ENCODE measurements at regions not wholly inside any gene's neighbourhood (a gene's known extent, or its start where the extent isn't known, plus 50 kb on each side); places are given as distances from the start of the nearest gene placed in this dataset.
"Not testable (repeated sequence)": the region's sequence is repeated elsewhere in the genome, so short reads cannot be mapped to it uniquely, and the experiment has no call there.

DNA sequence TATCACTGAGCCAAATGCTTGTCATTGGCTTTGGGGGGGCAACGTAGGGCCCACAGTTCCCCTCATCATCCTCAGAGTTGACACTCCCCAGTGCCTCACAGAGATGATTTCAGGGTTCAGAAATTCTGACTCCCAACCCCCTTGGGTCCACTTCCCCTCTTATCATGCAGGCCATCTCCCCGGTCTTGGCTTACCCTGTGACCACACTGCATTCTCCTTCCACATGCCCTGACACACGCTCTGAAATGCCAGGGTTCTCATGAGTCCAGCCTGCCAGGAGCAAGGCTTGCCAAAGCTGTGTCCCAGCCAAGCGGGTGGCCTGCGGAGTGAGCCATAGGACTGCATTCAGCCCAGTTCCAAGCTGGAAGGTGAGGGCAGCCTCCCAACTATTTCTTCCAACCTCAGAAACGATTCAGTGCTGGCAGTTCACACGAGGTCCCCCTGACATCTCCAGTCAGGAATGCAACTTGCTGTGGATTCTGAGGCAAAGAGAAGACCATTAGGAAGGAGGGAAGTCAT, 101.2 kb downstream of the SMIM20 start:
- ChIA-PET CTCF (no interaction called here), POLR2A (no interaction called here)
- no peak overlapping the region for H3K27ac Mint-ChIP-seq
- ATAC-seq (replicated peaks in 1 of 4): no peak
- 52% methylated on average over 4 of the region's 7 CpGs for WGBS (ENCODE audit: insufficient coverage)
- no peaks in the 10 kb centered on the region for H3K9me3 ChIP-seq
- peaks cover 29 to 39% of the 10 kb centered on the region in 2 donors for H3K27me3 Mint-ChIP-seq
- no peak for DNase-seq
- no peak overlapping the region for H3K4me3 Mint-ChIP-seq
- no peaks in the 10 kb centered on the region for H3K36me3 Mint-ChIP-seq
- H3K27ac ChIP-seq (ENCODE audit: low read length): no peak overlapping the region
- no peaks in the 10 kb centered on the region for H3K36me3 ChIP-seq (ENCODE audit: control insufficient read depth in 2 of 2, extremely low read depth in 1 of 2, insufficient read depth in 1 of 2, low read length in 1 of 2)
- no peaks in the 10 kb centered on the region for H3K9me3 Mint-ChIP-seq
- no peak overlapping the region for H3K4me3 ChIP-seq (ENCODE audit: control insufficient read depth in 1 of 2, extremely low read depth in 1 of 2, low read length in 1 of 2)
- H3K4me1 Mint-ChIP-seq: peaks cover 0 to 4% (median 2%) of the 10 kb centered on the region in 3 donors
- no peaks in the 10 kb centered on the region for H3K4me1 ChIP-seq (ENCODE audit: control insufficient read depth in 1 of 2, extremely low read depth in 1 of 2, insufficient read depth in 2 of 2, low read length in 2 of 2)
- H3K27me3 ChIP-seq (replicated peaks in 1 of 2; ENCODE audit: control insufficient read depth in 2 of 2, extremely low read depth in 1 of 2, insufficient read depth in 2 of 2, low read length in 1 of 2): peaks cover 0 to 17% of the 10 kb centered on the region in 2 experiments

GRCh38 chr4:26015906-26016305, 101.9 kb downstream of the SMIM20 start:
- no peak overlapping the region for H3K4me3 Mint-ChIP-seq
- Histone ChIP-seq H3K4me1 (ENCODE audit: control insufficient read depth in 1 of 2, extremely low read depth in 1 of 2, insufficient read depth in 2 of 2, low read length in 2 of 2) (no peaks in the 10 kb centered on the region), H3K27me3 (replicated peaks in 1 of 2; ENCODE audit: control insufficient read depth in 2 of 2, extremely low read depth in 1 of 2, insufficient read depth in 2 of 2, low read length in 1 of 2) (peaks cover 0 to 20% of the 10 kb centered on the region in 2 experiments), H3K36me3 (ENCODE audit: control insufficient read depth in 2 of 2, extremely low read depth in 1 of 2, insufficient read depth in 1 of 2, low read length in 1 of 2) (no peaks in the 10 kb centered on the region), H3K4me3 (ENCODE audit: control insufficient read depth in 1 of 2, extremely low read depth in 1 of 2, low read length in 1 of 2) (no peak overlapping the region), H3K9me3 (no peaks in the 10 kb centered on the region), H3K27ac (ENCODE audit: low read length) (no peak overlapping the region)
- H3K27ac Mint-ChIP-seq: no peak overlapping the region
- ATAC-seq (replicated peaks in 1 of 4) (no peak), DNase-seq (no peak)
- H3K9me3 Mint-ChIP-seq: no peaks in the 10 kb centered on the region
- CTCF ChIA-PET: no interaction called here
- peaks cover 0 to 5% (median 3%) of the 10 kb centered on the region in 3 donors for H3K4me1 Mint-ChIP-seq
- POLR2A ChIA-PET: no interaction called here
- 100% methylated on average over 1 of the region's 2 CpGs for WGBS (ENCODE audit: insufficient coverage)
- no peaks in the 10 kb centered on the region for H3K36me3 Mint-ChIP-seq
- peaks cover 29 to 39% of the 10 kb centered on the region in 2 donors for H3K27me3 Mint-ChIP-seq

- H3K27ac Mint-ChIP-seq: no peak overlapping the region
- ChIA-PET CTCF (interaction anchor here in 1 of 2 donors (0.6 kb wide), 1 partner anchor 390 kb away, joined by 3 read pairs; no protein-coding TSS in a partner anchor), POLR2A (no interaction called here)
- Histone ChIP-seq H3K27me3 (replicated peaks in 1 of 2; ENCODE audit: control insufficient read depth in 2 of 2, extremely low read depth in 1 of 2, insufficient read depth in 2 of 2, low read length in 1 of 2) (peaks cover 0 to 16% of the 10 kb centered on the region in 2 experiments), H3K4me3 (ENCODE audit: control insufficient read depth in 1 of 2, extremely low read depth in 1 of 2, low read length in 1 of 2) (no peak overlapping the region), H3K27ac (ENCODE audit: low read length) (no peak overlapping the region), H3K9me3 (no peaks in the 10 kb centered on the region), H3K36me3 (ENCODE audit: control insufficient read depth in 2 of 2, extremely low read depth in 1 of 2, insufficient read depth in 1 of 2, low read length in 1 of 2) (no peaks in the 10 kb centered on the region), H3K4me1 (ENCODE audit: control insufficient read depth in 1 of 2, extremely low read depth in 1 of 2, insufficient read depth in 2 of 2, low read length in 2 of 2) (no peaks in the 10 kb centered on the region)
- no peak for ATAC-seq (replicated peaks in 1 of 4)
- H3K4me1 Mint-ChIP-seq: peaks cover 0 to 5% (median 3%) of the 10 kb centered on the region in 3 donors
- H3K36me3 Mint-ChIP-seq: no peaks in the 10 kb centered on the region
- H3K27me3 Mint-ChIP-seq: peaks cover 24 to 47% of the 10 kb centered on the region in 2 donors
- H3K9me3 Mint-ChIP-seq: no peaks in the 10 kb centered on the region
- no peak for DNase-seq
- WGBS (ENCODE audit: insufficient coverage): 100% methylated on average over 1 of the region's 4 CpGs
- no peak overlapping the region for H3K4me3 Mint-ChIP-seq
These were observed 103.5 kb downstream of the SMIM20 start for GRCh38 chr4:26017531-26017930.

DNA sequence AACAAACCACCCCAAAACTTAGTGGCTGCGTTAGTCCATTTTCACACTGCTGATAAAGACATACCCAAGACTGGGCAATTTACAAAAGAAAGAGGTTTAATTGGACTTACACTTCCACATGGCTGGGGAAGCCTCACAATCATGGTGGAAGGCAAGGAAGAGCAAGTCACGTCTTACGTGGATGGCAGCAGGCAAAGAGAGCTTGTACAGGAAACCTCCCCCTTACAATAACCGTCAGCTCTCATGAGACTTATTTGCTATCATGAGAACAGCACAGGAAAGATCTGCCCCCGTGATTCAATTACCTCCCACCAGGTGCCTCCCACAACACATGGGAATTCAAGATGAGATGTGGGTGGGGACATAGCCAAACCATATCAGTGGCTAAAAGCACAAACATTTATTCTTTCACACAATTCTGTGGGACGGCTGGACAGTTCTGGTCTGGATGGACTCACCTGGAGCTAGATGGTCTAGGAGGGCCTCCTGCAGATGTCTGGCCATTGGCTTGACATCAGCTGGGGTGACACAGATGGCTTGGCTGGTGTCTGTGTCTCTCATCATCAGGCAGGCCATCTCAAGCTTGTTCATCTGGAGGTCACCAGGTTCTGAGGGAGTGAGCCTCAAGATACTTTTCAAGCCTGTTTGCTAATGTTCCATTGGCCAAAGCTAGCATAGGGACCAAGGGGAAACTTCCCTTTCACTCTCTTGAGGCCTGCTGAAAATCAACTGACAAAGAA, 104.1 kb downstream of the SMIM20 start:
- H3K4me1 ChIP-seq (ENCODE audit: control insufficient read depth in 1 of 2, extremely low read depth in 1 of 2, insufficient read depth in 2 of 2, low read length in 2 of 2); H3K4me1 Mint-ChIP-seq; H3K9me3 Mint-ChIP-seq; H3K4me3 Mint-ChIP-seq; DNase-seq; ATAC-seq (replicated peaks in 1 of 4); CTCF ChIA-PET; POLR2A ChIA-PET; H3K27ac ChIP-seq (ENCODE audit: low read length); H3K36me3 Mint-ChIP-seq; H3K4me3 ChIP-seq (ENCODE audit: control insufficient read depth in 1 of 2, extremely low read depth in 1 of 2, low read length in 1 of 2); H3K36me3 ChIP-seq (ENCODE audit: control insufficient read depth in 2 of 2, extremely low read depth in 1 of 2, insufficient read depth in 1 of 2, low read length in 1 of 2); H3K9me3 ChIP-seq; H3K27ac Mint-ChIP-seq: not testable (repeated sequence)
- 86% methylated on average over 1 of the region's 6 CpGs for WGBS (ENCODE audit: insufficient coverage)
- H3K27me3 ChIP-seq (replicated peaks in 1 of 2; ENCODE audit: control insufficient read depth in 2 of 2, extremely low read depth in 1 of 2, insufficient read depth in 2 of 2, low read length in 1 of 2): peaks cover 0 to 20% of the 10 kb centered on the region in 2 experiments
- H3K27me3 Mint-ChIP-seq: peaks cover 23 to 47% of the 10 kb centered on the region in 2 donors

DNA sequence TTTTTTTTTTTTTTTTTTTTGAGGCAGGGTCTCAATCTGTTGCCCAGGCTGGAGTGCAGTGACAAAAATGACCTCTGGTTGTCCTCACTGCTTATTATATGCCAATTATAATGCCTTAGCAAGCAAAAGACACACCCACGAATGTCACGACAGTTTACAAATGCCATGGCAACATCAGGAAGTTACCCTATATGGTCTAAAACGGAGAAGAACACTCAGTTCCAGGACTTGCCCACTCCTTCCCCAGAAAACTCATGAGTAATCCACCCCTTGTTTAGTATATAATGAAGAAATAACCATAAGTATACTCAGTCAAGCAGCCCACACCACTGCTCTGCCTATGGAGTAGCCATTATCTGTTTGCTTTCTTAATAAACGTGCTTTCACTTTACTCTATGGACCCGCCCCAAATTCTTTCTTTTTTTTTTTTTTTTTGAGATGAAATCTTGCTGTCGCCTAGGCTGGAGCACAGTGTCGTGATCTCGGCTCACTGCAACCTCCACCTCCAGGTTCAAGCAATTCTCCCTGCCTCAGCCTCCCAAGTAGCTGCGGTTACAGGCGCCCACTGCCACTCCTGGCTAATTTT, 106.2 kb downstream of the SMIM20 start:
- Mint-ChIP-seq H3K27me3 (peaks cover 14 to 36% of the 10 kb centered on the region in 2 donors), H3K27ac (no peak overlapping the region), H3K9me3 (no peaks in the 10 kb centered on the region), H3K4me1 (peaks cover 0 to 5% (median 3%) of the 10 kb centered on the region in 3 donors), H3K36me3 (no peaks in the 10 kb centered on the region), H3K4me3 (peak overlapping the region; percentile 14 to 74 (median 19))
- H3K4me3 ChIP-seq (ENCODE audit: control insufficient read depth in 1 of 2, extremely low read depth in 1 of 2, low read length in 1 of 2): peak overlapping the region in 1 of 2 donors; percentile 15
- ChIA-PET POLR2A (no interaction called here), CTCF (no interaction called here)
- peaks cover 0 to 18% of the 10 kb centered on the region in 2 experiments for H3K27me3 ChIP-seq (replicated peaks in 1 of 2; ENCODE audit: control insufficient read depth in 2 of 2, extremely low read depth in 1 of 2, insufficient read depth in 2 of 2, low read length in 1 of 2)
- no peaks in the 10 kb centered on the region for H3K4me1 ChIP-seq (ENCODE audit: control insufficient read depth in 1 of 2, extremely low read depth in 1 of 2, insufficient read depth in 2 of 2, low read length in 2 of 2)
- H3K36me3 ChIP-seq (ENCODE audit: control insufficient read depth in 2 of 2, extremely low read depth in 1 of 2, insufficient read depth in 1 of 2, low read length in 1 of 2): no peaks in the 10 kb centered on the region
- ATAC-seq (replicated peaks in 1 of 4): peak in 1 of 4 experiments; percentile 23
- DNase-seq: peak in 1 of 35 experiments; percentile 5
- WGBS (ENCODE audit: insufficient coverage): 40% methylated on average over 4 of the region's 10 CpGs
- no peaks in the 10 kb centered on the region for H3K9me3 ChIP-seq
- H3K27ac ChIP-seq (ENCODE audit: low read length): no peak overlapping the region

GRCh38 chr4:26020881-26021280, 106.9 kb downstream of the SMIM20 start:
- ChIA-PET CTCF (no interaction called here), POLR2A (no interaction called here)
- Histone ChIP-seq H3K4me3 (ENCODE audit: control insufficient read depth in 1 of 2, extremely low read depth in 1 of 2, low read length in 1 of 2) (no peak overlapping the region), H3K4me1 (ENCODE audit: control insufficient read depth in 1 of 2, extremely low read depth in 1 of 2, insufficient read depth in 2 of 2, low read length in 2 of 2) (no peaks in the 10 kb centered on the region), H3K27me3 (replicated peaks in 1 of 2; ENCODE audit: control insufficient read depth in 2 of 2, extremely low read depth in 1 of 2, insufficient read depth in 2 of 2, low read length in 1 of 2) (peaks cover 0 to 12% of the 10 kb centered on the region in 2 experiments), H3K27ac (ENCODE audit: low read length) (no peak overlapping the region), H3K36me3 (ENCODE audit: control insufficient read depth in 2 of 2, extremely low read depth in 1 of 2, insufficient read depth in 1 of 2, low read length in 1 of 2) (no peaks in the 10 kb centered on the region), H3K9me3 (no peaks in the 10 kb centered on the region)
- Mint-ChIP-seq H3K27me3 (peaks cover 9 to 33% of the 10 kb centered on the region in 2 donors), H3K4me3 (no peak overlapping the region), H3K27ac (peak overlapping the region in 1 of 2 donors; percentile 24), H3K9me3 (no peaks in the 10 kb centered on the region), H3K36me3 (no peaks in the 10 kb centered on the region), H3K4me1 (peaks cover 0 to 5% (median 3%) of the 10 kb centered on the region in 3 donors)
- no peak for ATAC-seq (replicated peaks in 1 of 4)
- DNase-seq: no peak
- 81% methylated on average over 4 of the region's 6 CpGs for WGBS (ENCODE audit: insufficient coverage)
